ENCODE measurements at regions not wholly inside any gene's neighbourhood (a gene's known extent, or its start where the extent isn't known, plus 50 kb on each side); places are given as distances from the start of the nearest gene placed in this dataset.

GRCh38 chr18:27599202-27599829, 414.2 kb upstream of the CHST9 start:
- Mint-ChIP-seq H3K9me3 (ENCODE audit: unreplicated experiment) (no peaks in the 10 kb centered on the region), H3K36me3 (ENCODE audit: low read depth, unreplicated experiment) (no peaks in the 10 kb centered on the region), H3K4me3 (ENCODE audit: unreplicated experiment) (no peak overlapping the region), H3K27me3 (ENCODE audit: low read depth, unreplicated experiment) (no peaks in the 10 kb centered on the region), H3K4me1 (ENCODE audit: low read depth, unreplicated experiment) (peaks cover 1% of the 10 kb centered on the region), H3K27ac (ENCODE audit: unreplicated experiment) (no peak overlapping the region)
- TF ChIP-seq CTCF (IDR thresholded peaks at IDR 0.05; ENCODE audit: insufficient read depth, low read depth, low read length) (peak; percentile 98), EZH2 (IDR thresholded peaks at IDR 0.05; ENCODE audit: insufficient read depth, low read length) (no peak)
- H3K27me3 ChIP-seq (ENCODE audit: insufficient read depth, low read length), result no peaks in the 10 kb centered on the region
- no peaks in the 10 kb centered on the region for H3K79me2 ChIP-seq (ENCODE audit: insufficient read depth, low read length)
- no peak overlapping the region for H3K27ac ChIP-seq (ENCODE audit: low read depth, low read length)
- peaks cover under 1% of the 10 kb centered on the region for H3K4me1 ChIP-seq (ENCODE audit: insufficient read depth, low read length)
- no peak overlapping the region for H3K4me2 ChIP-seq (ENCODE audit: low read length)
- no peaks in the 10 kb centered on the region for H4K20me1 ChIP-seq (ENCODE audit: insufficient read depth, low read length)
- DNase-seq (ENCODE audit: low read depth) (no peak), FAIRE-seq (peak; percentile 37)
- no peak overlapping the region for H3K9ac ChIP-seq (ENCODE audit: low read length)
- H2AFZ ChIP-seq (ENCODE audit: low read depth, low read length), result no peak overlapping the region
- no peak overlapping the region for H3K4me3 ChIP-seq (ENCODE audit: insufficient read depth, low read depth, low read length)
- H3K9me3 ChIP-seq (ENCODE audit: insufficient read depth, low read depth, low read length), result no peaks in the 10 kb centered on the region
- no peaks in the 10 kb centered on the region for H3K36me3 ChIP-seq (ENCODE audit: insufficient read depth, low read length)

- Histone ChIP-seq H3K4me3 (ENCODE audit: insufficient read depth, low read depth, low read length) (no peak overlapping the region), H3K9me3 (ENCODE audit: insufficient read depth, low read depth, low read length) (no peaks in the 10 kb centered on the region), H3K79me2 (ENCODE audit: insufficient read depth, low read length) (no peaks in the 10 kb centered on the region), H3K4me1 (ENCODE audit: insufficient read depth, low read length) (no peaks in the 10 kb centered on the region), H3K27me3 (ENCODE audit: insufficient read depth, low read length) (no peaks in the 10 kb centered on the region), H3K27ac (ENCODE audit: low read depth, low read length) (no peak overlapping the region), H4K20me1 (ENCODE audit: insufficient read depth, low read length) (no peaks in the 10 kb centered on the region), H3K36me3 (ENCODE audit: insufficient read depth, low read length) (no peaks in the 10 kb centered on the region), H3K9ac (ENCODE audit: low read length) (no peak overlapping the region), H2AFZ (ENCODE audit: low read depth, low read length) (no peak overlapping the region), H3K4me2 (ENCODE audit: low read length) (no peak overlapping the region)
- Mint-ChIP-seq H3K36me3 (ENCODE audit: low read depth, unreplicated experiment) (no peaks in the 10 kb centered on the region), H3K9me3 (ENCODE audit: unreplicated experiment) (no peaks in the 10 kb centered on the region), H3K27me3 (ENCODE audit: low read depth, unreplicated experiment) (no peaks in the 10 kb centered on the region), H3K4me3 (ENCODE audit: unreplicated experiment) (no peak overlapping the region), H3K4me1 (ENCODE audit: low read depth, unreplicated experiment) (no peaks in the 10 kb centered on the region), H3K27ac (ENCODE audit: unreplicated experiment) (no peak overlapping the region)
- DNase-seq (ENCODE audit: low read depth) (no peak), FAIRE-seq (no peak)
- no peak for TF ChIP-seq EZH2 (IDR thresholded peaks at IDR 0.05; ENCODE audit: insufficient read depth, low read length)
- no peak for TF ChIP-seq CTCF (IDR thresholded peaks at IDR 0.05; ENCODE audit: insufficient read depth, low read depth, low read length)
These were observed 410.2 kb upstream of the CHST9 start for GRCh38 chr18:27595113-27595838.

All from astrocyte (in vitro differentiated cells and primary cell).